Kidney (tissue), 13 donors: ENCODE measurements at regions not wholly inside any gene's neighbourhood (a gene's known extent, or its start where the extent isn't known, plus 50 kb on each side); places are given as distances from the start of the nearest gene placed in this dataset.

Experiments used
- DNase-seq, 5 donors: peaks; one replicate each; pipeline ENCODE4 v3.0.0-alpha.2; 2013 to 2020
- FAIRE-seq: peaks from 2 replicates; lab custom pipeline; 2012; peaks lifted over from hg19 to GRCh38; lab: Jason Lieb, UNC
- H3K27ac ChIP-seq, 2 donors: one replicate each; pipeline ENCODE4 v1.7.0; 2013; ENCODE audit warnings: low read depth in 2 of 2, low read length in 2 of 2, inconsistent platforms in 1 of 2
- H3K27me3 ChIP-seq: one replicate; pipeline ENCODE4 v1.7.1; 2013; ENCODE audit warnings: low read length, inconsistent platforms; ENCODE audit not compliant: control insufficient read depth, insufficient read depth
- H3K36me3 ChIP-seq, 3 donors: one replicate each; pipeline versions ENCODE4 v1.7.0 to v1.7.1; 2013; ENCODE audit warnings: low read length in 3 of 3, control low read depth in 1 of 3, inconsistent platforms in 1 of 3; ENCODE audit not compliant: insufficient read depth in 3 of 3, control insufficient read depth in 2 of 3
- H3K4me1 ChIP-seq, 3 donors: one replicate each; pipeline versions ENCODE4 v1.7.0 to v1.7.1; 2013; ENCODE audit warnings: low read length in 3 of 3, inconsistent platforms in 1 of 3, low read depth in 1 of 3; ENCODE audit not compliant: control insufficient read depth in 2 of 3, insufficient read depth in 2 of 3
- H3K4me3 ChIP-seq, 3 donors: one replicate each; pipeline versions ENCODE4 v1.7.0 to v1.8.1; 2013; ENCODE audit warnings: low read length in 3 of 3, control low read depth in 1 of 3, inconsistent platforms in 1 of 3
- H3K9ac ChIP-seq, 3 donors: one replicate each; pipeline versions ENCODE4 v1.7.0 to v1.7.1; 2013; ENCODE audit warnings: low read length in 3 of 3, control low read depth in 1 of 3, inconsistent platforms in 1 of 3
- H3K9me3 ChIP-seq, 3 donors: one replicate each; pipeline versions ENCODE4 v1.7.0 to v1.7.1; 2013; ENCODE audit warnings: low read length in 3 of 3, control low read depth in 1 of 3, inconsistent platforms in 1 of 3; ENCODE audit not compliant: control insufficient read depth in 2 of 3, insufficient read depth in 1 of 3
- intact Hi-C: fragments of 100-400 bp; cut with DNase I; formaldehyde crosslinking; loops from one replicate; pipeline ENCODE4 v1.11.1; 2022
- TF ChIP-seq, protein P1 (sequence below): IDR thresholded peaks from 3 replicates; pipeline ENCODE4 v1.5.1; 2012; ENCODE audit warnings: mild to moderate bottlenecking, moderate library complexity, borderline replicate concordance; ENCODE audit not compliant: insufficient read depth; ENCODE audit errors: extremely low read depth
- donor health status: control.
- donor health status: control.
- donor health status: control.
- donor health status: control.
- donor health status: control.
- donor health status: DM: yes; HTN: yes; CAD: no.
- donor health status: Normal renal cell carcinoma (clear cell type).

DNA sequence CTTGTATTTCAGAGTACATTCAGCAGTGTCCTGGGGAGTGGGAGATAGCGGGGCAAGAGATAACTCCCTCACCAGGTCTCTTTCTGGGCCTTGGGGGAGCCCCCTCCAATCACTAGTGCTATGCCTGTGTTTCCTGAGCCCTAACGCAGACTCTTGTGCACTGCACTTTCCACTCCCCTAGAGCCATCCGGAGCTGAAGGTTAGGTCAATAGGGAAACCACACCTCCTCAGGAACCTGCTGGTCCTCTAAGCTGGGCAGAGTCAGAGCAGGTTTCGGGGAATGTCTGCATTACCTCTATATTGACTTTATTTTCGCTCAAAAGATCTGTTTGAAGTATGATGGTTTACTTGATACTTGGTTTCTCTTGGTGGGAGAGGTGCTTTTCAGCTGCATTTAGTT is 617.0 kb upstream of the ROBO1 start:
- Histone ChIP-seq H3K36me3 (no peaks in the 10 kb centered on the region), H3K27me3 (no peaks in the 10 kb centered on the region), H3K9ac (no peak overlapping the region), H3K4me1 (no peaks in the 10 kb centered on the region), H3K4me3 (no peak overlapping the region), H3K27ac (no peak overlapping the region), H3K9me3 (no peaks in the 10 kb centered on the region)
- TF ChIP-seq, protein P1, sequence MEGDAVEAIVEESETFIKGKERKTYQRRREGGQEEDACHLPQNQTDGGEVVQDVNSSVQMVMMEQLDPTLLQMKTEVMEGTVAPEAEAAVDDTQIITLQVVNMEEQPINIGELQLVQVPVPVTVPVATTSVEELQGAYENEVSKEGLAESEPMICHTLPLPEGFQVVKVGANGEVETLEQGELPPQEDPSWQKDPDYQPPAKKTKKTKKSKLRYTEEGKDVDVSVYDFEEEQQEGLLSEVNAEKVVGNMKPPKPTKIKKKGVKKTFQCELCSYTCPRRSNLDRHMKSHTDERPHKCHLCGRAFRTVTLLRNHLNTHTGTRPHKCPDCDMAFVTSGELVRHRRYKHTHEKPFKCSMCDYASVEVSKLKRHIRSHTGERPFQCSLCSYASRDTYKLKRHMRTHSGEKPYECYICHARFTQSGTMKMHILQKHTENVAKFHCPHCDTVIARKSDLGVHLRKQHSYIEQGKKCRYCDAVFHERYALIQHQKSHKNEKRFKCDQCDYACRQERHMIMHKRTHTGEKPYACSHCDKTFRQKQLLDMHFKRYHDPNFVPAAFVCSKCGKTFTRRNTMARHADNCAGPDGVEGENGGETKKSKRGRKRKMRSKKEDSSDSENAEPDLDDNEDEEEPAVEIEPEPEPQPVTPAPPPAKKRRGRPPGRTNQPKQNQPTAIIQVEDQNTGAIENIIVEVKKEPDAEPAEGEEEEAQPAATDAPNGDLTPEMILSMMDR = no peak
- FAIRE-seq (no peak), DNase-seq (no peak)
- intact Hi-C loops = no loop called here

DNA sequence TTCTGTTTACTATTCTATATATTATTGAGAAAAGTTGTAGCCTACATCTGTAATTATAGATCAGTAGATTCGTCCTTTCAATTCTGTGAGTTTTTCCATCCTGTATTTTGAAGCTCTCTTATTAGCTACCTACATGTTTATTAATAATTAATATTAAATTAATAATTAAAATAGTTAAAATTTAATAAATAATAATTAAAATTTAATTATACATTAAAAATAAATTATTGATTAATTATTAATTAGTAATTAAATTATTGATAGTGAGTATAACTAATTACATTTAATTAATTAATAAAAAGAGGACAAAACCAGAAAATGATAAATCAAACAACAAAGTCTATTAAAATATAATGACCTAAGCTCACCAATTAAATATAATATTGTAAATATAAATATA is 606.6 kb upstream of the ROBO1 start:
- Histone ChIP-seq H3K27ac (no peak overlapping the region), H3K4me1 (no peaks in the 10 kb centered on the region), H3K4me3 (no peak overlapping the region), H3K27me3 (no peaks in the 10 kb centered on the region), H3K9me3 (no peaks in the 10 kb centered on the region), H3K36me3 (no peaks in the 10 kb centered on the region), H3K9ac (no peak overlapping the region)
- intact Hi-C loops = no loop called here
- FAIRE-seq (peak; percentile 98), DNase-seq (no peak)
- TF ChIP-seq, protein P1 = no peak

DNA sequence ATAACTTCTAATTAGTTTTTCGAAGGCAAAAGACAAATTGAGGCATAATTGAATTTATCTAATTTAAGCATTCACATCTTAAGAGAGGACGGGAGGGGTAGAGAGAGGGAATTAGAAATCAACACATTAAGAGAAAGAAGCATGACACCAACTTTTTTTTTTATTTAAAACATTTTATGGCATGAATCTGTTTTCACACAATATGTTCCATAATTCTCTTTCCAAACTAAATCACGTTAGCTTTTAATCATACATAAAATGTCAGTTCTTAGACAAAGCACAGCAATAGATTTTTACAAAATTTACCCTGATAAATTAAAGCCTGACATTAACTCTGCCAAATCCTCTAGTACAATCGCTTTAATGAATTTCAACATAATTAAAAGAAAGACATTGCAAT is 600.8 kb upstream of the ROBO1 start:
- Histone ChIP-seq H3K36me3 (no peaks in the 10 kb centered on the region), H3K27ac (no peak overlapping the region), H3K4me3 (no peak overlapping the region), H3K9ac (no peak overlapping the region), H3K27me3 (no peaks in the 10 kb centered on the region), H3K9me3 (no peaks in the 10 kb centered on the region), H3K4me1 (no peaks in the 10 kb centered on the region)
- no peak for DNase-seq
- no peak for FAIRE-seq
- intact Hi-C loops = no loop called here
- TF ChIP-seq, protein P1 = no peak
